Effector memory CD8-positive, alpha-beta T cell (primary cell): ENCODE measurements at regions not wholly inside any gene's neighbourhood (a gene's known extent, or its start where the extent isn't known, plus 50 kb on each side); places are given as distances from the start of the nearest gene placed in this dataset.
"Not testable (repeated sequence)": the region's sequence is repeated elsewhere in the genome, so short reads cannot be mapped to it uniquely, and the experiment has no call there.

Source experiments
- ATAC-seq: fragments of 150-1000 bp; cut with Tn5 transposase; replicated peaks from 2 replicates; pipeline ENCODE4 v1.10.0; 2021; ENCODE audit warnings: mild to moderate bottlenecking, moderate library complexity
- DNase-seq, 3 experiments: peaks; one replicate each; pipeline ENCODE4 v3.0.0; 2021
- H3K27ac Mint-ChIP-seq, 2 donors: one replicate each; pipeline ENCODE4 v1.8.0; 2022; ENCODE audit warnings: mild to moderate bottlenecking in 2 of 2, mixed read lengths in 2 of 2, moderate library complexity in 2 of 2
- H3K27me3 Mint-ChIP-seq, 2 donors: one replicate each; pipeline ENCODE4 v1.8.0; 2022; ENCODE audit warnings: mixed read lengths in 2 of 2
- H3K36me3 Mint-ChIP-seq: one replicate; pipeline ENCODE4 v1.8.0; 2022; ENCODE audit warnings: mild to moderate bottlenecking, moderate library complexity, mixed read lengths; ENCODE audit not compliant: insufficient read depth
- H3K4me1 Mint-ChIP-seq, 2 donors: one replicate each; pipeline ENCODE4 v1.8.0; 2022; ENCODE audit warnings: low read depth in 2 of 2, mixed read lengths in 2 of 2
- H3K4me3 Mint-ChIP-seq, 2 donors: one replicate each; pipeline ENCODE4 v1.8.0; 2022; ENCODE audit warnings: mild to moderate bottlenecking in 2 of 2, mixed read lengths in 2 of 2, moderate library complexity in 2 of 2
- H3K9me3 Mint-ChIP-seq, 2 donors: one replicate each; pipeline ENCODE4 v1.8.0; 2022; ENCODE audit warnings: mixed read lengths in 2 of 2

DNA sequence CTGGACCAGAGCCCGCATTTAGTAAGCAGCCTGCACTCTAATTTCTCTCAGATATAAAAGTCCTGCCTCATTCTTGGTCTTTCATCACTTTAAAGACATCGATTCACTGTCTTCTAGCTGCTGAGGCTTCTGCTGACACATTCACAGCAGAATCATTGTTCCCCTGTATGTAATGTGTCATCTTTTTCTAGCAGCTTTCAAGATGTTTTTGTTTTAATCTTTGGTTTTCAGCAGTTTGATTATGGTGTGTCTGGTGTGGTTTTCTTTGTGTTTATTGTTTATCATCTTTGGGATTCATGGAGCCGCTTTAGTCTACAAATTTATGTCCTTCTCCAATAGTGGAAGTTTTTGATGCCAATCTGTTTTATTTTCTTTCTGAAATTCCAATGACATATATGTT is 157.3 kb upstream of the STMND1 start:
- no peak for DNase-seq

DNA sequence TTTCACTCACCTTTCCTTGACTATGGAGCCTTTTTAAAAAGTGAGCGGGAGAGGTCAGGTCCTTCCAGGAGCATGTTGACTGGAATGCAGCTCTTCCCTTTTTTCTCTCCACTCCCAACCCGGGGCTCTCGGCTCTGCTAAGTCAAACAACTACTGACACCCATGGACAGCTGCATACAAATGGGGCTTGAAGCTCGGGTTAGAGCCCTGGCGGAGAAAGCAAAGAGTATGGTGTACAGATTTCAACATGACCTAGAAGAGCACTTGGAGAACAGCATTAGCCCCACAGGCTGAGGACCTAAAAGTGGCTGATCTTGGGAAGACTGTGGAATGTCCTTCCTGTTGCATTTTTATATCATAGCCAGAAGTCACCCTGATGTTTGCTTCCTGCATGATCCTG is 162.0 kb upstream of the STMND1 start:
- Mint-ChIP-seq H3K4me3 (no peak overlapping the region), H3K36me3 (no peaks in the 10 kb centered on the region), H3K9me3 (no peaks in the 10 kb centered on the region), H3K4me1 (no peaks in the 10 kb centered on the region), H3K27me3 (peaks cover 36 to 67% of the 10 kb centered on the region in 2 donors), H3K27ac (no peak overlapping the region)
- DNase-seq = no peak
- ATAC-seq = no peak

More for the DNA sequence above, 157.3 kb upstream of the STMND1 start:
- H3K4me1 Mint-ChIP-seq = no peaks in the 10 kb centered on the region
- H3K36me3 Mint-ChIP-seq = no peaks in the 10 kb centered on the region
- H3K4me3 Mint-ChIP-seq = no peak overlapping the region
- no peak for ATAC-seq
- no peak overlapping the region for H3K27ac Mint-ChIP-seq
- peaks cover 18 to 40% of the 10 kb centered on the region in 2 donors for H3K27me3 Mint-ChIP-seq
- H3K9me3 Mint-ChIP-seq = no peaks in the 10 kb centered on the region

DNA sequence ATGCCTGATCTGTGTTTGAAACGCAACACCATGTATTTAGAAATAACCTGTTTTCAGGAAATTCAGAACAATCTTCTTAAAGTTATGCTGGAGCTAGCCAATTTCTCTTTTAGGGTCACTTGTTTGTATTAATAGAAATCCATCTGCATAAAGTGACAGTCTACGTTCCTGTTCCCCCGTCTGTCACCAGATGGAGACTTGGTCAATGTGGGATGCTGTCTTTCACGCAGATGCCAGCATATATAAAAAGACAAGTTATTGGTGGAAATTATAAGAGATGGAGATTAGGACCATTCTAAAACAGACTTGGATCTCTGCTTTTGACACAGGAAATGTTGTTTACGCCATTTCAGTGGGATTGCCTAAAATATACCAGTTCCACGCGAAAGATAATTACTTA is 162.5 kb upstream of the STMND1 start:
- no peaks in the 10 kb centered on the region for H3K4me1 Mint-ChIP-seq
- H3K27me3 Mint-ChIP-seq = peaks cover 38 to 68% of the 10 kb centered on the region in 2 donors
- no peak overlapping the region for H3K27ac Mint-ChIP-seq
- no peak for DNase-seq
- no peaks in the 10 kb centered on the region for H3K9me3 Mint-ChIP-seq
- H3K4me3 Mint-ChIP-seq = no peak overlapping the region
- ATAC-seq = no peak
- H3K36me3 Mint-ChIP-seq = no peaks in the 10 kb centered on the region

DNA sequence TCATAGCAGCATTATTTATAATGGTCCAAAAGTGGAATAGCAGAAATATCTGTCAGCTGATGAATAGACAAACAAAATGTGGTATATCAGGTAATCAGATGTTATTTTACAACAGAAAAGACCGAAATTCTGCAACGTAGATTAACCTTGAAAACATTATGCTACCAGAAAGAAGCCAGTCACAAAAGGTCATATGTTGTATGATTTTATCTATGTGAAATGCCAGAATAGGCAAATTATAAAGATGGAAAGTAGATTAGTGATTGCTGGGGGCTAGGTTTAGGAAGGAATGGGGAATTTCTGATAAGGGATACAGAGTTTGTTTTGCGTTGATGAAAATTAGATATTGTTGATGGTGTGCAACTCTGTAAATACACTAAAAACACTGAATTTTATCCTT is 165.0 kb upstream of the STMND1 start:
- ATAC-seq = no peak
- no peak for DNase-seq

DNA sequence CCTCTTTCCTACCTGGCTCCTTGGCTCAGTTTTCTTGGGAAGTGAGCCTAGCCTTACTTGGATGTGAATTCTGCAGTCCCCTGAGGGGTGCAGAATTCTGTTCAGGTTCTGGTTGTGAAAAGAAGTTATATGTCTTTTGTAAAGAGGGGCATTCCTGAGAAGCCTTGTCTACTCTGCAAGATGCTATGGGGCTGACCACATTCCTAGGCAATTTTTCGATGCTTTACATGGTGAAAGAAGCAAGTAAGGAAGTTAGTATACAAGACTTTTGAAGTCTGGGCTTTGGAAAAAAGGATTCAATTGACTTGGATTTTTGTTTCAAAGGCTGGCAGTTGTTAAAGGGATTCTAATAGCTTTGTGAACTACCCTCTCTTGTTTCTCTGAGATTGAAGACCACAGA is 167.9 kb upstream of the STMND1 start:
- ATAC-seq (no peak), DNase-seq (no peak)
- Mint-ChIP-seq H3K36me3 (no peaks in the 10 kb centered on the region), H3K4me3 (no peak overlapping the region), H3K27ac (no peak overlapping the region), H3K27me3 (peaks cover 39 to 62% of the 10 kb centered on the region in 2 donors), H3K9me3 (no peaks in the 10 kb centered on the region), H3K4me1 (peaks cover 0 to 2% of the 10 kb centered on the region in 2 donors)

More for the DNA sequence above, 165.0 kb upstream of the STMND1 start:
- Mint-ChIP-seq H3K9me3 (no peaks in the 10 kb centered on the region), H3K27ac (no peak overlapping the region), H3K4me1 (peaks cover 0 to 2% of the 10 kb centered on the region in 2 donors), H3K4me3 (no peak overlapping the region), H3K36me3 (no peaks in the 10 kb centered on the region), H3K27me3 (peaks cover 52 to 74% of the 10 kb centered on the region in 2 donors)

DNA sequence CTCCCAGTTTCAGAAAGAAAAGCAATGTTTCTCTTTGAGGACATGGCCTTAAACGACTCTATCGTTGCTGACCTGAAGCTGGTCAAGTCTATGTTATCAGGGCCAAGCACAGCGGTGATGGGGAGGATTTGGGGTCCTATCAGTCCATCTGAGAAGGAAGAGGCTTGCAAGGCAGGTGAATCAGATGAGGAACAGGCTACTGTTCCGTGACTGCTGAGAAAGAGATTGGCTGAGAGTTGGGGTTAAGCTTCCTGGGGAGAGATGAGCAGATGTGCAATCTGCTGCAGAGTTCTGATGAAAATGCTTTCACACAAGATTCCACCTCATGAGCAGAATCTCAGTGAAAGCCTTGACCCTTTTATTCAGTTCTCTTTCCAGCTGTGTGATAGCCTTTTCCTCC is 168.3 kb upstream of the STMND1 start:
- no peaks in the 10 kb centered on the region for H3K9me3 Mint-ChIP-seq
- no peak for DNase-seq
- no peaks in the 10 kb centered on the region for H3K36me3 Mint-ChIP-seq
- no peak for ATAC-seq
- H3K4me1 Mint-ChIP-seq = peaks cover 0 to 2% of the 10 kb centered on the region in 2 donors
- no peak overlapping the region for H3K27ac Mint-ChIP-seq
- no peak overlapping the region for H3K4me3 Mint-ChIP-seq
- peaks cover 37 to 60% of the 10 kb centered on the region in 2 donors for H3K27me3 Mint-ChIP-seq

DNA sequence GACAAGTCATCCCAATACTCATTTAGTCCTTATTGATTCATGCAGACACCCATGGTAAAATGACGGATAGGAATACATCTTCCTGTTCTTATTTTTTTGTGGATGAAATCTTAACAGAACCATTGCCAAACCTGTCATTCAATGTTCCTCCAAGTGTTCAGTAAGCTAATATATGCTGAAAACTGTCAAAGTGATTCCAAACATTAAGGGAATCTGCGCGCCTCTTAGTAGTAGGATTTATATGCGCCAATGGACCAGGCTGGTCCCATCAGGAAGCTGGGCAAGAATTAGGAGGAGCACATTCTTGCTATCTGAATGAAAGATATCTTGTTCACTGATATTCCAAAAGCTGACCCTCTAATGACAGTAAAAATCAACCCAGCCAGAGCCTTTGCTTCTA is 168.9 kb upstream of the STMND1 start:
- Mint-ChIP-seq H3K4me1 (peaks cover 0 to 2% of the 10 kb centered on the region in 2 donors), H3K9me3 (no peaks in the 10 kb centered on the region), H3K27me3 (peaks cover 42 to 60% of the 10 kb centered on the region in 2 donors), H3K27ac (no peak overlapping the region), H3K4me3 (no peak overlapping the region), H3K36me3 (no peaks in the 10 kb centered on the region)
- ATAC-seq (no peak), DNase-seq (no peak)

DNA sequence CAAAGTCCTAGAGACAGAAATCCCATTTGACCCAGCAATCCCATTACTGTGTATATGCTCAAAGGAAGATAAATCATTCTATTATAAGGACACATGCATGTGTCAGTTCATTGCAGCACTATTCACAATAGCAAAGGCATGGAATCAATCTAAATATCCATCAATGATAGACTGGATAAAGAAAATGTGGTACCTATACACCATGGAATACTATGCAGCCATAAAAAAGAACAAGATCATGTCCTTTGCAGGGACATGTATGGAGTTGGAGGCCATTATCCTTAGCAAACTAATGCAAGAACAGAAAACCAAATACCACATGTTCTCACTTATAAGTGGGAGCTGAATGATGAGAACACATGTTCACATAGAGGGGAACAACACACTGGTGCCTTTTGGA is 169.8 kb upstream of the ATXN1 start:
- H3K4me3 Mint-ChIP-seq, H3K36me3 Mint-ChIP-seq, H3K27ac Mint-ChIP-seq, ATAC-seq, H3K9me3 Mint-ChIP-seq, H3K4me1 Mint-ChIP-seq, DNase-seq: not testable (repeated sequence)
- H3K27me3 Mint-ChIP-seq = peaks cover 36 to 56% of the 10 kb centered on the region in 2 donors

DNA sequence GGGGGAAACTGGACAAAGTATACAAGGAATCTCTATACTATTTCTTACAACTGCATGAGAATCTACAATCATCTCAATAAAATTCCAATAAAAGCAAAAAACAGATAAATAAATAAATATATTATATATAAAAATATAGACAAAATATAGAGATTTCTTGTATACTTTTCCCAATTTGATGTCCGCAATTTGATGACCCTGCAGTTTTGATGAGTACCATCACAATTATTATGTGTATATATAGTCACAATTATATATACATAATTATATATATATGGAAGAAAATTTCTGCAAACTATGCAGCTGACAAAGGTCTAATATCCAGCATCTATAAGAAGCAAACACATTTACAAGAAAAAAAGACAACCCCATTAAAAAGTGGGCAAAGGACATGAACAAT is 169.2 kb upstream of the ATXN1 start:
- peaks cover 0 to 2% of the 10 kb centered on the region in 2 donors for H3K4me1 Mint-ChIP-seq
- ATAC-seq (no peak), DNase-seq (no peak)
- no peak overlapping the region for H3K4me3 Mint-ChIP-seq
- H3K36me3 Mint-ChIP-seq = no peaks in the 10 kb centered on the region
- H3K9me3 Mint-ChIP-seq = no peaks in the 10 kb centered on the region
- H3K27me3 Mint-ChIP-seq = peaks cover 34 to 58% of the 10 kb centered on the region in 2 donors
- H3K27ac Mint-ChIP-seq = no peak overlapping the region

DNA sequence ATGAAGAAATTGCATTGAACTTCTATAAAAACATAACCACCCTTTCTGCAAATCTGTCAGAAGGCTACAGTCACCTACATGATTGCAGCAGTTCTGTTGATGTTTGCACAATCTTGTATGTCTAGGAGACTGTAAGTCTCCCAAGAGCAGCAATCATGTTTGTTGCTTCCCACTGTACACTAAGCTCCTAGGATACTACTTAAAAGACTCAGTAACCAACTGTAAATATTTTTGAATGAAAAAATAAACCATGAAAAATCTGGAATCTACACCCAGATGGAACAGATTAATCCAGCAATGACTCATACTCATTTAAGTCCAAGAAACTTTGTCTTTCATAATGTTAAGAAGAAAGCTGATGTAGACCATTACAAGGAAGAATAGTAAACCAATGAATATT is 168.5 kb upstream of the ATXN1 start:
- H3K27me3 Mint-ChIP-seq = peaks cover 29 to 51% of the 10 kb centered on the region in 2 donors
- H3K4me3 Mint-ChIP-seq = no peak overlapping the region
- no peaks in the 10 kb centered on the region for H3K9me3 Mint-ChIP-seq
- no peaks in the 10 kb centered on the region for H3K36me3 Mint-ChIP-seq
- peaks cover 0 to 2% of the 10 kb centered on the region in 2 donors for H3K4me1 Mint-ChIP-seq
- H3K27ac Mint-ChIP-seq = no peak overlapping the region
- DNase-seq (no peak), ATAC-seq (no peak)

DNA sequence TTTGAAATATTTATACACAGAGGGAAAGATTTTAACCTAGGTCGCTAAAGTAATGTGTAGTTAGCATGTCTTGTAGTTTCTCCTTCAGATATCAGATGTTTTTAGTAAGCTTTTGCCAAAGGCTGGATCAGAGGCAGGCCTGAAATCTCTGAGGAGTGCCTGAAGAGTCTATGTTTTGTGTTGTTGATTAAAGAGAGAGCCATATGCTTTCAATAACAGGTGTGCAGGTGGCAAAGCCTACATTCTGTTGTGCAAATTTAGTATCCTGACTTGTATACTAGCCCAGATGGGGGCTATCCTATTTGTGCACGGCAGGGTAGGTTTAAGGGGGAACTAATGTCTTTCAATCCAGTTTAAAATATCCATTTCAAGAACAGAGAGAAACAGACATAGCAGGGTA is 167.1 kb upstream of the ATXN1 start:
- peaks cover 0 to 2% of the 10 kb centered on the region in 2 donors for H3K9me3 Mint-ChIP-seq
- peaks cover 0 to under 1% of the 10 kb centered on the region in 2 donors for H3K4me1 Mint-ChIP-seq
- no peak overlapping the region for H3K4me3 Mint-ChIP-seq
- DNase-seq (no peak), ATAC-seq (no peak)
- no peak overlapping the region for H3K27ac Mint-ChIP-seq
- peaks cover 17 to 46% of the 10 kb centered on the region in 2 donors for H3K27me3 Mint-ChIP-seq
- H3K36me3 Mint-ChIP-seq = no peaks in the 10 kb centered on the region

DNA sequence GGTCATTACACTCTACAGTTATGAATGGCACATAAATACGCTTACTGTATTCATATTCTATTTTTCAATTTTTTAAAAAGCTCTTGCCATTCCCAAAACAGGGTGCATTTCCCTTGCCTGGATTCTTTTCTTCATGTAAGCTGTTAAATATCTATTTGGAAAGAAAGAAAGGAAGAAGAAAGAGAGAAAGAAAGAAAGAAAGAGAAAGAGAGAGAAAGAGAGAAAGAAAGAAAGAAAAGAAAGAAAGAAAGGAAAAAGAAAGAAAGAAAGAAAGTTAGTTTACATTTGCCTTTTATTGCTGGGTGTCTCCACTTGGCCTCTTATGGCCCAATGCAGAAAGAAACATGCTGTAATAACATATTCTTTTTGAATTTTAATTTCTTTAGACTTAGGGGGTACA is 165.9 kb upstream of the ATXN1 start:
- ATAC-seq = no peak
- H3K4me3 Mint-ChIP-seq = no peak overlapping the region

DNA sequence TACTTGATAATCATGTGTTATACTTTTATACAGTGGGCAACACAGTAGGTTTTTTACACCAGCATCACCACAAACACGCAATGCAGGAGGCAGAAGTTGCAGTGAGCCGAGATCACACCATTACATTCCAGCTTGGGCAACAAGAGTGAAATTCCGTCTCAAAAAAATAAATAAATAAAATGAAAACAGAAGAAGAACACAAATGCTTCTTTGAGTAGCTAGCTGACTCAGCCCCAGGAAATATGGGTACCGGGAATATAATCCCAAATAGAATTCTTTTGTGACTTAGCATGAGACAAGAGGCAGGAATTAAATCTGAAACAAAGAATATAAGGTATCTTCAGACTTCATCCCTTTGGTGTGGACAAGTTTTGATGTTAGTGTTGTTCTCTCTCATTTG is 164.2 kb upstream of the ATXN1 start:
- H3K27me3 Mint-ChIP-seq = peaks cover 23 to 59% of the 10 kb centered on the region in 2 donors
- H3K4me3 Mint-ChIP-seq = no peak overlapping the region
- H3K4me1 Mint-ChIP-seq = no peaks in the 10 kb centered on the region
- H3K27ac Mint-ChIP-seq = no peak overlapping the region
- DNase-seq (no peak), ATAC-seq (no peak)
- no peaks in the 10 kb centered on the region for H3K36me3 Mint-ChIP-seq
- H3K9me3 Mint-ChIP-seq = peaks cover 0 to 2% of the 10 kb centered on the region in 2 donors

More for the DNA sequence above, 165.9 kb upstream of the ATXN1 start:
- Mint-ChIP-seq H3K27me3 (peaks cover 16 to 47% of the 10 kb centered on the region in 2 donors), H3K36me3 (no peaks in the 10 kb centered on the region), H3K27ac (no peak overlapping the region), H3K9me3 (peaks cover 0 to 2% of the 10 kb centered on the region in 2 donors), H3K4me1 (no peaks in the 10 kb centered on the region)
- DNase-seq = no peak

DNA sequence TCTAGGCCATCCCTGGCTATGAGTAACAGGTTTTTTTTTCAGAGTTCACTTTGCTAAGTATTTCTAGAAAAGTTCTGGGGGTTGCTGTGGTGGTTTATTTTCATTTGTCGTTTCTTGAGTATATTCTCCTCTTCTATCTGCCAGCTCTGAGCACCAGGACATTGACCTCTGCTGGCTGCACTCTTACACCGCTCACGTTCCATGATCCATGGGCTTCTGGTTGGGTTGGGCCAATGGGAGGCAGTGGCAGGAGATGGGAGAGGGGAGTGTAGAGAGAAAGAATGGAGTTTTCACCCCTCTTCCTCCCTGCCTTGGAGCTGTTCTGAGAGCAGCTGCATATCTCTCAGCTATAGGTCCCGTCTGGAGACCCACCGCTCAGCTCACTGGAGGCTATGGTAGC is 161.0 kb upstream of the ATXN1 start:
- Mint-ChIP-seq H3K36me3 (no peaks in the 10 kb centered on the region), H3K9me3 (peaks cover 0 to 2% of the 10 kb centered on the region in 2 donors), H3K27me3 (peaks cover 15 to 51% of the 10 kb centered on the region in 2 donors), H3K4me1 (no peaks in the 10 kb centered on the region), H3K27ac (no peak overlapping the region), H3K4me3 (no peak overlapping the region)
- DNase-seq (no peak), ATAC-seq (no peak)
